Rectal smooth muscle tissue (tissue), 1 donor: ENCODE measurements at regions not wholly inside any gene's neighbourhood (a gene's known extent, or its start where the extent isn't known, plus 50 kb on each side); places are given as distances from the start of the nearest gene placed in this dataset.

Experiments
- H3K27ac ChIP-seq: one replicate; pipeline ENCODE4 v1.7.0; 2013; ENCODE audit warnings: low read depth, low read length, inconsistent platforms
- H3K27me3 ChIP-seq: one replicate; pipeline ENCODE4 v1.7.0; 2013; ENCODE audit warnings: low read length; ENCODE audit not compliant: control insufficient read depth, insufficient read depth
- H3K36me3 ChIP-seq: one replicate; pipeline ENCODE4 v1.7.0; 2013; ENCODE audit warnings: low read length; ENCODE audit not compliant: control insufficient read depth, insufficient read depth
- H3K4me1 ChIP-seq: one replicate; pipeline ENCODE4 v1.7.0; 2013; ENCODE audit warnings: low read length; ENCODE audit not compliant: control insufficient read depth, insufficient read depth
- H3K4me3 ChIP-seq: one replicate; pipeline ENCODE4 v1.7.0; 2013; ENCODE audit warnings: low read length
- H3K9ac ChIP-seq: one replicate; pipeline ENCODE4 v1.7.0; 2013; ENCODE audit warnings: low read length

- Histone ChIP-seq H3K27ac (no peak overlapping the region), H3K4me1 (no peaks in the 10 kb centered on the region), H3K4me3 (no peak overlapping the region), H3K9ac (no peak overlapping the region), H3K27me3 (no peaks in the 10 kb centered on the region), H3K36me3 (no peaks in the 10 kb centered on the region)
Observed at GRCh38 chr5:87686018-87686417, 273.3 kb upstream of the CCNH start.

GRCh38 chr5:87674235-87674634 is 261.5 kb upstream of the CCNH start:
- Histone ChIP-seq H3K27me3 (no peaks in the 10 kb centered on the region), H3K36me3 (no peaks in the 10 kb centered on the region), H3K4me3 (no peak overlapping the region), H3K27ac (no peak overlapping the region), H3K4me1 (no peaks in the 10 kb centered on the region), H3K9ac (no peak overlapping the region)

GRCh38 chr5:87671146-87671545 is 258.4 kb upstream of the CCNH start:
- H3K36me3 ChIP-seq: no peaks in the 10 kb centered on the region
- no peak overlapping the region for H3K9ac ChIP-seq
- H3K27ac ChIP-seq: no peak overlapping the region
- no peaks in the 10 kb centered on the region for H3K4me1 ChIP-seq
- H3K27me3 ChIP-seq: no peaks in the 10 kb centered on the region
- H3K4me3 ChIP-seq: no peak overlapping the region

GRCh38 chr5:87665166-87665565 is 252.4 kb upstream of the CCNH start:
- no peaks in the 10 kb centered on the region for H3K27me3 ChIP-seq
- no peak overlapping the region for H3K9ac ChIP-seq
- H3K4me1 ChIP-seq: no peaks in the 10 kb centered on the region

GRCh38 chr5:87661784-87662566 is 249.2 kb upstream of the CCNH start:
- no peak overlapping the region for H3K9ac ChIP-seq
- H3K27me3 ChIP-seq: no peaks in the 10 kb centered on the region
- no peaks in the 10 kb centered on the region for H3K4me1 ChIP-seq
- no peak overlapping the region for H3K4me3 ChIP-seq
- H3K36me3 ChIP-seq: no peaks in the 10 kb centered on the region
- no peak overlapping the region for H3K27ac ChIP-seq

More at GRCh38 chr5:87665166-87665565, 252.4 kb upstream of the CCNH start:
- Histone ChIP-seq H3K36me3 (no peaks in the 10 kb centered on the region), H3K4me3 (no peak overlapping the region), H3K27ac (no peak overlapping the region)

- H3K27me3 ChIP-seq: no peaks in the 10 kb centered on the region
- no peak overlapping the region for H3K4me3 ChIP-seq
- no peaks in the 10 kb centered on the region for H3K36me3 ChIP-seq
- H3K27ac ChIP-seq: no peak overlapping the region
- no peak overlapping the region for H3K9ac ChIP-seq
- no peaks in the 10 kb centered on the region for H3K4me1 ChIP-seq
Observed at GRCh38 chr5:87653242-87653641, 240.5 kb upstream of the CCNH start.

- Histone ChIP-seq H3K9ac (no peak overlapping the region), H3K36me3 (no peaks in the 10 kb centered on the region), H3K4me3 (no peak overlapping the region), H3K27me3 (no peaks in the 10 kb centered on the region), H3K27ac (no peak overlapping the region), H3K4me1 (no peaks in the 10 kb centered on the region)
Observed at GRCh38 chr5:87650284-87650683, 237.6 kb upstream of the CCNH start.

- no peak overlapping the region for H3K9ac ChIP-seq
- H3K27ac ChIP-seq: no peak overlapping the region
Observed at GRCh38 chr5:87649455-87649854, 236.7 kb upstream of the CCNH start.

GRCh38 chr5:87645224-87645623 is 232.5 kb upstream of the CCNH start:
- Histone ChIP-seq H3K9ac (no peak overlapping the region), H3K27me3 (no peaks in the 10 kb centered on the region), H3K36me3 (no peaks in the 10 kb centered on the region), H3K27ac (no peak overlapping the region), H3K4me3 (no peak overlapping the region), H3K4me1 (no peaks in the 10 kb centered on the region)

More at GRCh38 chr5:87649455-87649854, 236.7 kb upstream of the CCNH start:
- Histone ChIP-seq H3K4me1 (no peaks in the 10 kb centered on the region), H3K36me3 (no peaks in the 10 kb centered on the region), H3K4me3 (no peak overlapping the region), H3K27me3 (no peaks in the 10 kb centered on the region)

GRCh38 chr5:87640902-87641301 is 228.2 kb upstream of the CCNH start:
- H3K36me3 ChIP-seq: no peaks in the 10 kb centered on the region
- H3K9ac ChIP-seq: no peak overlapping the region
- H3K27me3 ChIP-seq: no peaks in the 10 kb centered on the region
- no peak overlapping the region for H3K27ac ChIP-seq
- no peaks in the 10 kb centered on the region for H3K4me1 ChIP-seq
- H3K4me3 ChIP-seq: no peak overlapping the region

- Histone ChIP-seq H3K9ac (no peak overlapping the region), H3K27ac (no peak overlapping the region), H3K27me3 (no peaks in the 10 kb centered on the region), H3K4me1 (no peaks in the 10 kb centered on the region), H3K4me3 (no peak overlapping the region), H3K36me3 (no peaks in the 10 kb centered on the region)
Observed at GRCh38 chr5:87627363-87627762, 214.6 kb upstream of the CCNH start.

GRCh38 chr5:87608385-87608784 is 195.7 kb upstream of the CCNH start:
- Histone ChIP-seq H3K27ac (no peak overlapping the region), H3K4me1 (no peaks in the 10 kb centered on the region), H3K4me3 (no peak overlapping the region), H3K36me3 (no peaks in the 10 kb centered on the region), H3K27me3 (no peaks in the 10 kb centered on the region), H3K9ac (no peak overlapping the region)

- no peaks in the 10 kb centered on the region for H3K27me3 ChIP-seq
- H3K4me1 ChIP-seq: no peaks in the 10 kb centered on the region
Observed at GRCh38 chr5:87605663-87606062, 192.9 kb upstream of the CCNH start.

More at GRCh38 chr5:87605663-87606062, 192.9 kb upstream of the CCNH start:
- H3K36me3 ChIP-seq: no peaks in the 10 kb centered on the region
- H3K27ac ChIP-seq: no peak overlapping the region
- no peak overlapping the region for H3K4me3 ChIP-seq
- no peak overlapping the region for H3K9ac ChIP-seq
